ENCODE measurements at regions not wholly inside any gene's neighbourhood (a gene's known extent, or its start where the extent isn't known, plus 50 kb on each side); places are given as distances from the start of the nearest gene placed in this dataset.

DNA sequence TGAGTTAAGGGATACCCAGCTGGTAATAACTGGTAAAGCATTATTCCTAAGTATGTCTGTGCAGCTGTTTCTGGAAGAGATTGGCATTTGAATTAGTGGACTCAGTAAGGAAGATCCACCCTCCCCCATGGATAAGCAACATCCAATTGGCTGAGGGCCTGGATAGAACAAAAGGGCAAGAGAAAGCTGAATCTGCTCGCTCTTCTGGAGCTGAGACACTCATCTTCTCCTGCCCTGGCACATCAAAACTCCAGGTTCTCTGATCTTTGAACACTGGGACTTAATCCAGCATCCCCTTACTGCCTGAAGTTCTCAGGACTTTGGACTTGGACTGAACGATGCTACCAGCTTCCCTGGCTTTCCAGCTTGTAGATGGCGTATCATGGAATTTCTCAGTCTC is 63.1 kb upstream of the CNOT2 start:
- Mint-ChIP-seq H3K4me3 (no peak overlapping the region), H3K27me3 (ENCODE audit: low read depth, poor library complexity) (peaks cover 2% of the 10 kb centered on the region), H3K27ac (no peak overlapping the region), H3K4me1 (peaks cover 6% of the 10 kb centered on the region), H3K9me3 (peaks cover 40% of the 10 kb centered on the region), H3K36me3 (ENCODE audit: low read depth) (peaks cover 8% of the 10 kb centered on the region)
- TF ChIP-seq, protein P1, sequence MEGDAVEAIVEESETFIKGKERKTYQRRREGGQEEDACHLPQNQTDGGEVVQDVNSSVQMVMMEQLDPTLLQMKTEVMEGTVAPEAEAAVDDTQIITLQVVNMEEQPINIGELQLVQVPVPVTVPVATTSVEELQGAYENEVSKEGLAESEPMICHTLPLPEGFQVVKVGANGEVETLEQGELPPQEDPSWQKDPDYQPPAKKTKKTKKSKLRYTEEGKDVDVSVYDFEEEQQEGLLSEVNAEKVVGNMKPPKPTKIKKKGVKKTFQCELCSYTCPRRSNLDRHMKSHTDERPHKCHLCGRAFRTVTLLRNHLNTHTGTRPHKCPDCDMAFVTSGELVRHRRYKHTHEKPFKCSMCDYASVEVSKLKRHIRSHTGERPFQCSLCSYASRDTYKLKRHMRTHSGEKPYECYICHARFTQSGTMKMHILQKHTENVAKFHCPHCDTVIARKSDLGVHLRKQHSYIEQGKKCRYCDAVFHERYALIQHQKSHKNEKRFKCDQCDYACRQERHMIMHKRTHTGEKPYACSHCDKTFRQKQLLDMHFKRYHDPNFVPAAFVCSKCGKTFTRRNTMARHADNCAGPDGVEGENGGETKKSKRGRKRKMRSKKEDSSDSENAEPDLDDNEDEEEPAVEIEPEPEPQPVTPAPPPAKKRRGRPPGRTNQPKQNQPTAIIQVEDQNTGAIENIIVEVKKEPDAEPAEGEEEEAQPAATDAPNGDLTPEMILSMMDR (IDR thresholded peaks at IDR 0.05) = no peak
- no peak for DNase-seq

DNA sequence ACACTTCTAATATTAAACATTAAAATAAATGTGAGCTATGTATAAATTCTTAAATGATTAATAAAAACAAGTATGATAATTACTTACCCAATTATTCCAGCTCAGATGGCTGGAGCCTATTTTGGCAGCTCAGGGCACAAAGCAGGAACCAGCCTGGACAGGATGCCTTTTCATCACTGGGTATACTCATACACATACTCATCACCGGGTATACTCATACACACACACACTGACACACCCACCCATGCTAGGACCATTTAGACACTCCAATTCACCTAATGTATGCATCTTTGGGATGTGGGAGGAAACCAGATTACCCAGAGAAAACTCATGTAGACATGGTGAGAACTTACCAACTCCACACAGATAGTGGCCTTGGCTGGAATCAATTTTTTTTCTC is 57.9 kb upstream of the CNOT2 start:
- Mint-ChIP-seq H3K4me1 (no peaks in the 10 kb centered on the region), H3K4me3 (no peak overlapping the region), H3K36me3 (ENCODE audit: low read depth) (no peaks in the 10 kb centered on the region), H3K9me3 (peaks cover 13% of the 10 kb centered on the region), H3K27ac (no peak overlapping the region), H3K27me3 (ENCODE audit: low read depth, poor library complexity) (peaks cover 2% of the 10 kb centered on the region)
- TF ChIP-seq, protein P1 (IDR thresholded peaks at IDR 0.05) = no peak
- DNase-seq = no peak

DNA sequence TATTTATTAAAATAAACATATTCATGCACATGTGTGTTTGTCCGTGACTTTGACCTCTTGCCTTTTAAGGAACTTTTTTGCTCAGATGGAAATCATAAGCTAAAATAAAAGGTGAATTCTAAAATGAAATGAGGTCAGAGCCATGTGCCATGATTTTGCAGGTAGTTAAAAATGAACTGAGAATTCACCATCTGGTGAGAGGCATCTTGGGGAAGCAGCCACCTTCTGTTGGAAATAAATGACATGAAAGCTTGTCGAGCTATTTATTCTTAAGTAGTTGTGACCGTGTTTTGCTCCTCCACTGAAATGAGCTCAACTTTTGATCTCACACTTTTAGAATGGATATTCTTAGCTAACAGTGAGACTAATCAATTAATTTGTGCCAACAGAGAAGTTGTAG is 56.8 kb upstream of the CNOT2 start:
- no peaks in the 10 kb centered on the region for H3K4me1 Mint-ChIP-seq
- H3K9me3 Mint-ChIP-seq = peaks cover 7% of the 10 kb centered on the region
- TF ChIP-seq, protein P1 (IDR thresholded peaks at IDR 0.05) = no peak
- DNase-seq = no peak
- H3K36me3 Mint-ChIP-seq (ENCODE audit: low read depth) = no peaks in the 10 kb centered on the region
- H3K27ac Mint-ChIP-seq = no peak overlapping the region
- no peaks in the 10 kb centered on the region for H3K27me3 Mint-ChIP-seq (ENCODE audit: low read depth, poor library complexity)
- H3K4me3 Mint-ChIP-seq = no peak overlapping the region

DNA sequence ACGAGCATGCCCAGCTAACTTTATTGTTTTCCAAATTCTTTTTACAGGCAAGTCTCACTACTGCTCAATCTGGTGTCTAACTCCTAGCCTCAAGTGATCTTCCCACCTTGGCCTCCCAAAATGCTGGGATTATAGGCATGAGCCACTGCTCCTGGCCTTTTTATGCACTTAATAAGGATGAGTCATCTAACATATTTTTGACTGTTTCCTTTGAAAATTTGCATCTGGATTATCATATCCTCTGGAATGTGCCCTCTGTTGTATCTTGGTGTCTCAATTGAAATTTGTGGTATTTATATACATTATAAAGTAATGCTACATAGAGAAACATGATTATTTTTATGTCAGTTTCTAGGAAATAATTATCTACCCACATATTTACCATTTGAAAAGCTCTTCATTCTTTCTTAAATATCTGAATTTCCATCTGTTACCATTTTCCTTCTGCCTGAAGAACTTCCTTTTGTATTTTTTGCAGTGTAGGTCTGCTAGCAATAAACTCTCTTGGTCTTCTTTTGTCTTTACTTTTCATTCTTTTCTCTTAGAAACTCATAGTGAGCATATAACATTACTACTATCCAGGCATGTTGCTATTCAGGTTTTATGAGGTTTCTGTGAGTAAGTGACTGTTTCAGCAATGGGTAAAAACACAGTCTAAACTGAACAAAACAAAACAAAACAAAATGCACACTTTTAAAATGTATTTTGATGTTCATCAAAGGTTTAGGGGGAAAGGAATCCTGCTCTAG is 52.8 kb upstream of the CNOT2 start:
- Mint-ChIP-seq H3K27ac (no peak overlapping the region), H3K9me3 (no peaks in the 10 kb centered on the region), H3K4me3 (no peak overlapping the region), H3K36me3 (ENCODE audit: low read depth) (no peaks in the 10 kb centered on the region), H3K27me3 (ENCODE audit: low read depth, poor library complexity) (no peaks in the 10 kb centered on the region), H3K4me1 (no peaks in the 10 kb centered on the region)
- DNase-seq = no peak
- TF ChIP-seq, protein P1 (IDR thresholded peaks at IDR 0.05) = no peak

Data from nephron progenitor cell (in vitro differentiated cells).